GM23248 (cell line): ENCODE measurements at regions not wholly inside any gene's neighbourhood (a gene's known extent, or its start where the extent isn't known, plus 50 kb on each side); places are given as distances from the start of the nearest gene placed in this dataset.

Experiments used
- DNase-seq: peaks from one replicate; pipeline ENCODE4 v3.0.0-alpha.2; 2015
- H2AFZ ChIP-seq: fragments of 200-600 bp; sonication (generic); 2 replicates; pipeline ENCODE4 v1.6.1; 2016; ENCODE audit warnings: antibody characterized with exemption
- H3F3A ChIP-seq: fragments of 200-600 bp; sonication (generic); 2 replicates; pipeline ENCODE4 v1.6.1; 2016; ENCODE audit warnings: mild to moderate bottlenecking, antibody characterized with exemption, mixed run types; ENCODE audit not compliant: insufficient read depth
- H3K27ac ChIP-seq: fragments of 200-600 bp; sonication (generic); 2 replicates; pipeline ENCODE4 v1.5.1; 2016; ENCODE audit warnings: mild to moderate bottlenecking
- H3K27me3 ChIP-seq: fragments of 200-600 bp; sonication (generic); replicated peaks from 2 replicates; pipeline ENCODE4 v1.6.1; 2016; ENCODE audit warnings: mild to moderate bottlenecking; ENCODE audit not compliant: insufficient read depth
- H3K36me3 ChIP-seq: fragments of 200-600 bp; sonication (generic); 2 replicates; pipeline ENCODE4 v1.6.1; 2016; ENCODE audit warnings: low read depth, mild to moderate bottlenecking
- H3K4me1 ChIP-seq: fragments of 200-600 bp; sonication (generic); 2 replicates; pipeline ENCODE4 v1.6.1; 2016; ENCODE audit warnings: mild to moderate bottlenecking; ENCODE audit not compliant: insufficient read depth
- H3K4me2 ChIP-seq: fragments of 200-600 bp; sonication (generic); one replicate; pipeline ENCODE4 v1.6.1; 2016; ENCODE audit warnings: mild to moderate bottlenecking; ENCODE audit not compliant: unreplicated experiment
- H3K4me3 ChIP-seq: fragments of 200-600 bp; sonication (generic); 2 replicates; pipeline ENCODE4 v1.5.1; 2016; ENCODE audit warnings: mild to moderate bottlenecking
- H3K79me2 ChIP-seq: fragments of 200-600 bp; sonication (generic); 2 replicates; pipeline ENCODE4 v1.6.1; 2016; ENCODE audit warnings: mild to moderate bottlenecking; ENCODE audit not compliant: insufficient read depth
- H3K9ac ChIP-seq: fragments of 200-600 bp; sonication (generic); 2 replicates; pipeline ENCODE4 v1.6.1; 2016; ENCODE audit warnings: mild to moderate bottlenecking
- H3K9me2 ChIP-seq: fragments of 200-600 bp; sonication (generic); 2 replicates; pipeline ENCODE4 v1.6.1; 2016; ENCODE audit warnings: mixed run types, mild to moderate bottlenecking, moderate library complexity; ENCODE audit not compliant: insufficient read depth
- H3K9me3 ChIP-seq: fragments of 200-600 bp; sonication (generic); one replicate; pipeline ENCODE4 v1.6.1; 2017; ENCODE audit warnings: low read depth
- H4K20me1 ChIP-seq: fragments of 200-600 bp; sonication (generic); 2 replicates; pipeline ENCODE4 v1.6.0; 2016; ENCODE audit not compliant: insufficient read depth
- EZH2 ChIP-seq: fragments of 200-600 bp; sonication (generic); IDR thresholded peaks from 2 replicates; pipeline ENCODE4 v1.6.1; 2018; ENCODE audit warnings: antibody characterized with exemption, mild to moderate bottlenecking; ENCODE audit not compliant: insufficient read depth, poor library complexity, severe bottlenecking
- EZH2phosphoT487 ChIP-seq: fragments of 200-600 bp; sonication (generic); IDR thresholded peaks from 2 replicates; pipeline ENCODE4 v1.6.1; 2018; ENCODE audit warnings: antibody characterized with exemption, moderate library complexity, mild to moderate bottlenecking, low read depth; ENCODE audit not compliant: insufficient read depth
- WGBS, 2 experiments: methylation state at CpG; one replicate each; pipeline ENCODE4 v1.1.6; 2015 to 2017; ENCODE audit warnings: low lambda C conversion rate in 2 of 2, low coverage in 1 of 2; ENCODE audit errors: missing lambda C conversion rate in 2 of 2; 5-methylcytosine and 5-hydroxymethylcytosine counted together
- in situ Hi-C: fragments of 300-500 bp; cut with MboI; formaldehyde crosslinking; loops from 2 replicates; pipeline ENCODE4 v1.15.0; 2020

DNA sequence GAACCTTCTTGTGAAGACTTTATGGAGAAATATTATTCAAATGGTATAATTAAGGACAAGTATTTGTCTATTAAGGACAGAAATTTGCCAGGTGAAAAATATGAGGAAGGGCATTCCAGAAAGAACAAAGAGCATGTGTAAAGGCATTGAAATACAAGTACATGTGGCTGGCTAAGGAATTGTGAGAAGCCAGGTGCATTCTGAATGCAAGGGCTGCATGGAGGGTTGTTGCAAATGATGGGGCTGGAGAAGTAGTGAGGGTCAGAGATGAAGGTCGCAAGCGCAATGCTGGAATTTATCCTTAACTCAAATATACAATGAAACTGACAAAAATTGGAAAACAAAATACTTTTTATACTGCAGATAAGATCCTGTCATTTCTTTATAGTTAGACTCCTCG, 437.7 kb downstream of the ADAMTS20 start:
- no peaks in the 10 kb centered on the region for H4K20me1 ChIP-seq
- 90 to 91% methylated on average over 3 of the region's 3 CpGs for WGBS, 2 experiments
- H3K27me3 ChIP-seq, result no peaks in the 10 kb centered on the region
- H3F3A ChIP-seq, result peaks cover 6% of the 10 kb centered on the region; the same call in 1 of the 2 replicates
- H3K9ac ChIP-seq, result no peak overlapping the region
- H3K4me1 ChIP-seq, result peaks cover 22% of the 10 kb centered on the region
- H3K9me2 ChIP-seq, result no peaks in the 10 kb centered on the region
- H2AFZ ChIP-seq, result no peak overlapping the region
- H3K4me3 ChIP-seq, result no peak overlapping the region
- no peak for DNase-seq
- no peaks in the 10 kb centered on the region for H3K79me2 ChIP-seq
- in situ Hi-C loops, result no loop called here
- no peak overlapping the region for H3K27ac ChIP-seq
- TF ChIP-seq EZH2 (no peak), EZH2phosphoT487 (no peak)
- no peak overlapping the region for H3K4me2 ChIP-seq
- H3K9me3 ChIP-seq, result no peaks in the 10 kb centered on the region
- no peaks in the 10 kb centered on the region for H3K36me3 ChIP-seq

DNA sequence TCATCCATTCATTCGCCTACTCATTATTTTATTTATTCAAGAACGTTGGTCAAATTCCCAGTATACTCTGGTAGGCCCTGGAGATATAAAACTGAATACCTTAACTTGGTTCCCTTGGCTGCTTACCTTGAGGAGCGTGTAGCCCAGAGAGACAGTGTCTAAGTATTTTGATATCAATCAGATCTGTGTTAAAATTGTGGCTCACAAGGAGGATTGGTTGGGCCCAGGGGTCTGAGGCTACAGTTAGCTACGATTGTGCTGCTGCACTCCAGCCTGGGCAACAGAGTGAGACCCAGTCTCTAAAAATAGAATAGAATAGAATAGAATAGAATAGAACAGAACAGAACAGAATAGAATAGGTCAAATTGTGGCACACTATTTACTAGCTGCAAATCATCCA, 438.4 kb downstream of the ADAMTS20 start:
- Histone ChIP-seq H3K27ac (peak overlapping the region; percentile 44; the same call in 1 of the 2 replicates), H3F3A (peaks cover 6% of the 10 kb centered on the region; the same call in 1 of the 2 replicates), H3K36me3 (no peaks in the 10 kb centered on the region), H3K9ac (no peak overlapping the region), H3K79me2 (no peaks in the 10 kb centered on the region), H3K9me2 (no peaks in the 10 kb centered on the region), H3K4me2 (peak overlapping the region; percentile 33), H2AFZ (no peak overlapping the region), H4K20me1 (no peaks in the 10 kb centered on the region), H3K4me1 (peaks cover 22% of the 10 kb centered on the region), H3K4me3 (no peak overlapping the region), H3K9me3 (no peaks in the 10 kb centered on the region), H3K27me3 (no peaks in the 10 kb centered on the region)
- TF ChIP-seq EZH2phosphoT487 (no peak), EZH2 (no peak)
- in situ Hi-C loops, result no loop called here
- 41 to 48% methylated on average over 4 of the region's 4 CpGs for WGBS, 2 experiments
- no peak for DNase-seq

DNA sequence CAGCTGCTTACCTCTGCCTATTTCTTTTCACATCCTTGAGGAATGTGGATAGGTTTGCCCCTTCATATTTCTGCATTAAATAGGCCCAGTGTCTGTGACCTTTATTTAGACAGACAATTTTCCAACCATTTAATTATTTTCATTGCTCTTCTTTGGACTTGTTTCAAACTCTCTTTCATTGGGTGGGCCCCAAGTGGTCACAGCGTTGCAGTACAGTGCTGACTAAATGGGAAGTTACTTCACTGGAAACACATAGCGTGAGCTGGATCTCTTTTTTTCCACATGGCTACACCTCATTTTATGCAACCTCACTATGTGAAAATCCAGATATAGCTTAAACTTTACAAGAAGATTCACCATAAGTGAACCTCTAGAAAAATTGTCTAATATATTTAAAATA, 438.9 kb downstream of the ADAMTS20 start:
- no peaks in the 10 kb centered on the region for H4K20me1 ChIP-seq
- H3F3A ChIP-seq, result peaks cover 6% of the 10 kb centered on the region; the same call in 1 of the 2 replicates
- no peaks in the 10 kb centered on the region for H3K9me3 ChIP-seq
- peak overlapping the region; percentile 33 for H3K4me2 ChIP-seq
- in situ Hi-C loops, result no loop called here
- H3K79me2 ChIP-seq, result no peaks in the 10 kb centered on the region
- H3K4me3 ChIP-seq, result no peak overlapping the region
- peak overlapping the region; percentile 44 for H3K27ac ChIP-seq
- 14 to 22% methylated on average over 2 of the region's 2 CpGs for WGBS, 2 experiments
- peak; percentile 84 for DNase-seq
- H3K9me2 ChIP-seq, result no peaks in the 10 kb centered on the region
- no peaks in the 10 kb centered on the region for H3K36me3 ChIP-seq
- 0 out of 2 replicates have a peak overlapping the region, but pooled peaks have one; percentile 5 for H3K9ac ChIP-seq
- peak overlapping the region; percentile 37; the same call in 1 of the 2 replicates for H2AFZ ChIP-seq
- H3K27me3 ChIP-seq, result no peaks in the 10 kb centered on the region
- TF ChIP-seq EZH2phosphoT487 (no peak), EZH2 (no peak)
- H3K4me1 ChIP-seq, result peaks cover 22% of the 10 kb centered on the region

DNA sequence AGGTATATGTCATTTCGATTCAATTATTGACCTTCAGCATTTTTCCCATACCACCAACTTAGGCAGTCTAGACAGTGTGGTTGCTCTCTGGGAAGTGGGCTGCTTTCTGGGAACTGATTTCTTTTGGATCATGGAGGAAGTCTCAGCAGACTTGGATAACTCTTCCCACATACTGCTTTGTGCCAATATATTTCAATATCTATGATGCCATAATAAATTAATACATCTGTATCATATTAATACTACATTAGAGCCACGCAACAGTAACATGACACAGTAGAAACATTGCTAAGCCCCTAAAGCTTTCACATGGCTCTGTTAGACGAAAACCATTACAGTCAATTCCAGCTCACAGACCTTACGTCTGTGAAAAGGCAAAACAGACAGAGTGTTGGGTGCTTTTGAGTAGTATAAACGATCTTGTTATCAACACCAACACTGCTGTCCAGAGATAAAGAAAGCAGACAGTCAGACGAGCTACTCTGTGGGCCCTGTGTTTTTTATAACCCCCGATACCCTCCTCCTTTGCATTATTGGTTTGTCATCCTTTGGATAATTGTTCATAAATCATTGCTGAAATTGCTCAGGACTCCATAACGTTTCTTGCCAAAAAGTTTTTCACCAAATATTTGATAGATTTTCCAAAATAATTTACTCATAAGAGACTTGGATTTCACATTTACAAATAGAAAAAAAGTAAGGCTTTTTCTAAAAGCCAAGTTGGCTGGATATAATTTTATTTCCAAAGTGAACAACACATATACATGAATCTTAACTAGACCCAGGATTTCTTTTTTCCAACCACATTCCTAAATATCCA, 439.7 kb downstream of the ADAMTS20 start:
- no peak overlapping the region for H3K4me3 ChIP-seq
- TF ChIP-seq EZH2phosphoT487 (no peak), EZH2 (no peak)
- H2AFZ ChIP-seq, result peak overlapping the region; percentile 37; the same call in 1 of the 2 replicates
- in situ Hi-C loops, result no loop called here
- peaks cover 22% of the 10 kb centered on the region for H3K4me1 ChIP-seq
- no peaks in the 10 kb centered on the region for H3K9me3 ChIP-seq
- 40 to 47% methylated on average over 8 of the region's 8 CpGs for WGBS, 2 experiments
- no peaks in the 10 kb centered on the region for H4K20me1 ChIP-seq
- H3K79me2 ChIP-seq, result no peaks in the 10 kb centered on the region
- peak overlapping the region; percentile 44 for H3K27ac ChIP-seq
- H3K9ac ChIP-seq, result 0 out of 2 replicates have a peak overlapping the region, but pooled peaks have one; percentile 5
- H3K36me3 ChIP-seq, result no peaks in the 10 kb centered on the region
- peak overlapping the region; percentile 33 for H3K4me2 ChIP-seq
- no peak for DNase-seq
- H3K27me3 ChIP-seq, result no peaks in the 10 kb centered on the region
- peaks cover 6% of the 10 kb centered on the region; the same call in 1 of the 2 replicates for H3F3A ChIP-seq
- H3K9me2 ChIP-seq, result no peaks in the 10 kb centered on the region
